ENCODE measurements at regions not wholly inside any gene's neighbourhood (a gene's known extent, or its start where the extent isn't known, plus 50 kb on each side); places are given as distances from the start of the nearest gene placed in this dataset. TPM values are rescaled to one million over a fixed set of nuclear protein-coding genes. Genes with fewer than 3 reads are reported as not detected.

DNA sequence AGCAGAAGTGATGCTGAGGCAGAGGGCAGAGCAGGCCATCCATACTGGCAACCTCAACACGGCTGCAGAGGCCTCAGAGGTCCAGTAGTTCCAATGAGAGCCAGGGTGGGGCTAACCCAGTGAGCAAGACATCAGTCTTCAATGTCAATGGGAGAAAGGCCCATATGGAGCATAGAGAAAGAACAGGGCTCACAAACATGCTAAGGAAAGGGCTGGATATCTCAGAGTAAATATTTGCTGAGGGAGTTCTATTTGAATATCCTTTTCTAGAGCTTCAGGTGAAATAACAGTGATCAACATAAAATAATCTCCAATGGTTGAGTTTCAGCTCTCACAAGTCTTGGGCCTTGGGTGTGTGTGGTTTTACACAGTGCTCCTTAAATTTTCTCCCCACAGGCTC lies 50.8 kb upstream of the CCDC90B start:
- Histone ChIP-seq H2AFZ (ENCODE audit: low read length) (no peak overlapping the region), H3K9me2 (replicated peaks; ENCODE audit: insufficient read depth, low read length) (no peaks in the 10 kb centered on the region), H3K79me2 (ENCODE audit: low read length) (no peaks in the 10 kb centered on the region), H3K9ac (ENCODE audit: low read length) (no peak overlapping the region), H3K27ac (ENCODE audit: low read length) (no peak overlapping the region), H3K4me1 (ENCODE audit: low read length) (no peaks in the 10 kb centered on the region), H3K27me3 (ENCODE audit: low read length) (no peaks in the 10 kb centered on the region), H3K9me3 (ENCODE audit: low read length) (no peaks in the 10 kb centered on the region), H3K4me3 (ENCODE audit: low read length) (no peak overlapping the region), H3K4me2 (ENCODE audit: low read depth, low read length, poor library complexity, severe bottlenecking) (no peak overlapping the region), H3K36me3 (ENCODE audit: insufficient read depth, low read length) (no peaks in the 10 kb centered on the region), H4K20me1 (ENCODE audit: insufficient read depth, low read depth, low read length) (no peaks in the 10 kb centered on the region)
- DNase-seq: no peak

Small RNA genes in the stretch of these regions (small RNA-seq; reads per million reads assigned to genes)
- gene RF01974: not detected
